Sciatic nerve (tissue), 2 donors: ENCODE measurements at regions not wholly inside any gene's neighbourhood (a gene's known extent, or its start where the extent isn't known, plus 50 kb on each side); places are given as distances from the start of the nearest gene placed in this dataset.
A peak's percentile ranks its signal among the peaks of the same experiment; 100 is the strongest.
"Not testable (repeated sequence)": the region's sequence is repeated elsewhere in the genome, so short reads cannot be mapped to it uniquely, and the experiment has no call there.

Source experiments
- ATAC-seq: fragments of 200-7000 bp; cut with Tn5 transposase; one replicate; pipeline ENCODE4 v1.9.1; 2020; ENCODE audit warnings: mild to moderate bottlenecking, moderate library complexity
- DNase-seq: peaks from one replicate; pipeline ENCODE4 v3.0.0-alpha.2; 2020; ENCODE audit warnings: low spot score
- intact Hi-C: fragments of 100-400 bp; cut with DNase I; formaldehyde crosslinking; loops from one replicate; pipeline ENCODE4 v1.14.2; 2022
- donor health status: DM: no; HTN: no; CAD: no.
- donor health status: DM: no; HTN: no; CAD: no.

DNA sequence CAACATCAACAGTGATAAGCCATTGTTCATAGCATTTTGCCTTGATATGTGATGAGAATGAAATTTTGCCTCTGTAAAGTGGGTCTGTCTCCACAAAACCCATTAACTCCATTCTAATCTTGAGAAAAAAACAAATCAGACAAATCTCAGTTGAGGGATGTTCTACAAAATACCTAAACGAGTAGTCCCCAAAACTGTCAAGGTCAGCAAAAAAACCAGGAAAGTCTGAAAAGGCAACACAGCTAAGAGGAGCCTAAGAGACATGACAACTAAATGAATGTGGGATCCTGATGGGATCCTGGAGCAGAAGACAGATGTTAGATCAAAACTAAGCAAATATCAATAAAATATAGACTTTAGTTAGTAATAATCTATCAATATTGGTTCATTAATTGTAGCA is 431.6 kb upstream of the SPTLC3 start:
- DNase-seq: no peak
- no peak for ATAC-seq
- intact Hi-C loops: no loop called here

DNA sequence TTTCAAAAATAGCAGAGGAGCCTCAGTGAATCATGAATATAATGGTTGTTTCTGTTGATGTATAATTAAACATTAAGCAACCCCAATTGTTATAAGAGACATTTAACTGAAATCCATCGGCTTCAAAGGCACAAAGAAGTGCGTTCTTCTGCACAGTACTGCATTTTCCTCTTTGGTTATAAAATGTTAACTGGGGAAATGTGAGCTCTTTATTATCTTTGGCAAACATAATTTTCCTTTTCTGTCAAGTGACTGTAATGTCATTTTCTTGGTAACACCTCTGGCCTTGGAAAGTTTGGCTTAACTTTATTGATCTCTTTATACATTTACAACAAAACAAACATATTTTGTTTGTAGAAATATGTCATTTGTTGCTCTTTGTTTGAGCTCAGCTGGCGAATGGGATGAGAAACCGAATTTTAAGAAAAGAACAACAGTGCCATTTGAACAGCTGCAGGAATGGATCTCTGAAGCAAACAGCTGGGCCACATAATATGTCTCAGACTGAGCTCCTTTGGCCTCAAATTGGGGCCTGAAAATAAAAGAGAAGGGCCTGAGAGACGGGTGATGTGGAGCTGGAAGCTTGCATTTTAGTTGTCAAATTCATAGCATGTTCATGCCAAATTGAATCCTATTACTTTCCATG is 427.0 kb upstream of the SPTLC3 start:
- ATAC-seq: peak; percentile 79
- DNase-seq: no peak
- intact Hi-C loops: no loop called here

- ATAC-seq, DNase-seq, intact Hi-C loops: not testable (repeated sequence)
Measured at GRCh38 chr20:12582710-12583109, 426.1 kb upstream of the SPTLC3 start.

- intact Hi-C loops: no loop called here
- DNase-seq (no peak), ATAC-seq (no peak)
Measured at GRCh38 chr20:12591949-12592470, 416.8 kb upstream of the SPTLC3 start.

DNA sequence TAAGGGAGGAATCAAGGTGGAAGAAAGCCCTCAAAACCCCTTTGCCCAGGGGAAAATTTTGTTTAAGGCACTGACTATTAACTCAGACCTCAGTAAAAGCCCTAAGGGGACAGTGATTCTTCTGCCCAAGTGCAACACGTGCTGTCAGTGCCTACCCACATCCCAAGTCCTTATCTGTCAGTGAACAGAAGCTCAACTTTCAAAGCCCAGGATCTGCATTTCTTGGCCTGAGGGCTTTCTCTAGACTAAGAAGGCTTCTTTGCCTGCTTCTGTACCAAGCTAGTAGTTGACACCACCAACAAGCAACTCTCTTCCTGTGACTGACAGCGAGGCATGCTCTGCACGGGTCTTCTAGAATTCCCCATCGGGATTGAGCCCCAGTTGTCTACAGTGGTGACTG is 416.0 kb upstream of the SPTLC3 start:
- intact Hi-C loops: no loop called here
- DNase-seq (no peak), ATAC-seq (no peak)

DNA sequence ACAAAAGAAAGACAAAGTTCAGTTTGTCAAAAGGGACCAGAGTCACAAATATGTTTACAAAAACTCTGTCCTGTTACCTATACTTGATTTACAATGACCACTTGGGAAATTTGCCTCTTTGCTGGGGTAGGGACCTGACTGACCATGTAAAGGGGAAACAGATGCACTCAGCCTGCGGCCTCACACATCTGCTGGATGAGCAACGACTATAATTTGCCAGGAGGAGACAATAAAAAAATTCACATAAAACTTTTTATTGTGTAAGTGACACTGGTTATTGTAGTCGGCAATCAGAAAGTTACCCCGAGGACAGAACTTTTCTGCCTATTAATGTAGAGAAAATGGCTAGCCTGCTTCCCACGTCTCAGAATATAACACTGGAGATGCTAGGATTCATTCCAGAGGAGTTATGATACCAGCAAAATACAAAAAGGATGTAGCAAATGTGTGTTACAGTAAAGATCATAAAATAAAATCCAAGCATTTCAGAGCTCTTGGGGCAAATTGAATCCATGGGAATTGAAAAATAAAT is 415.4 kb upstream of the SPTLC3 start:
- DNase-seq (no peak), ATAC-seq (no peak)
- intact Hi-C loops: no loop called here

DNA sequence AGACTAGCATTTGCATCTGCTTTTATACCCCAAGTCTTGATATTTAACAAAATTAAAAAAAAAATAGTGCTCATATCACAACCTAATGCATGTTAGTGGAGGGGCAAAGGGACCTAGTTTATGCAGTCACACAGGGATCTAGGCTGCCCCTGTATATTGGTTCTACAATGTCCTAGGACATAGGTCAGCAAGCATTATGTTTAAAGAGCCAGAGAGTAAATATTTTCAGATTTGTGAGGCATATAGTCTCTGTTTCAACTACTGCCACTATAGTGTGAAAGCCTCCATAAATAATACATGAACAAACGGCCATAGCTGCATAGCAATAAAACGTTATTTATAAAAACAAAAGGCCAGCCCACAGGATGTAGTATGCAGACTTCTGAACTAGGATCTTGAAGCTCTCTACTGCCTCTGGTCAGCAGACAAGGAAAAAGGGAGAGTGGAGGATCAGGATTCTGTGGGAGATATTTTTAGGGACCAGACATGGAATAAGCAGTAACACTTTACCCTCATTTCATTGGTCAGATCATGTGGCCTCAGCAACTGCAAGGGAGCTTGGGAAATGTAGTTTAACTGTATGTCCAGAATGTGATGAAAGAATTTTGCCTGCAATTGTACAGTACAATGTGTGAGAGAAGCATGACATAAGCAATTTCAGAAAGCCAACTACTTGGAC is 414.2 kb upstream of the SPTLC3 start:
- intact Hi-C loops: no loop called here
- ATAC-seq (peak; percentile 33), DNase-seq (no peak)

- intact Hi-C loops: no loop called here
- ATAC-seq (no peak), DNase-seq (no peak)
Measured at GRCh38 chr20:12595841-12596240, 412.9 kb upstream of the SPTLC3 start.

DNA sequence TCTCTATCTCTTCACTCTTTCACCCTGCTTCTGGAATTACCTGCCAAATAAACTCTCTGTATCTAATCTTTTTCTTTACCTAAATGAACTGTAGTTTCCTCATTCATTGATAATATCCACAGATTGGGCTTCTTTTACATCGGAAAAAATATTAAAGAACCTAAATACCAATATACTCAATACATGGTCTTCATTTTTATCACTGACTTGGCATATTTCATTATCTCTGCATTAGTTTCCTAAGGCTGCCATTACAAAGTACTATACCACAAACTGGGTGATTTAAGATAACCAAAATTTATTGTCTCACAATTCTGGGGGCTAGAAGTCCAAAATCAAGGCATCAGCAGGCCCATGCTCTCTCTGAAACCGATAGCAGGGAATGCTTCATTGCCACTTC is 411.9 kb upstream of the SPTLC3 start:
- ATAC-seq (no peak), DNase-seq (no peak)
- intact Hi-C loops: no loop called here

DNA sequence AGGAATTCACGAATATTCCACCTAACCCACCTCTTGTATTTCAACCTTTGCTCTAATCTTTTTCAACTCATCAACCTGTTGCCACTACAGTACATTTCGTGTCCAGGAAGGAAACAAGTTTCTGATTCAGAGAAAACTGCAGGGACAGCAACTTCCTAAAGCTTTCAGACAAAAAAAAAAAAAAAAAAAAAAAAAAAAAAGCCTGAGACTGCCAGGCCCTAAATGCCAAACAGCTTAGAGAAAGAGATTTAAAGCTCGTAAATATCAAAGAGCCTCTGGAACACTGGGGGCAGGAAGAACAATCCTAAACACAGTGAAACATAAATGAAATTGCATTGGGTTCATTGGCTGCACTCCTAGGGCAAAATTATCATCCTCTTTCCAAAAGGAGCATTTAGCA is 411.2 kb upstream of the SPTLC3 start:
- no peak for ATAC-seq
- intact Hi-C loops: no loop called here
- DNase-seq: no peak

DNA sequence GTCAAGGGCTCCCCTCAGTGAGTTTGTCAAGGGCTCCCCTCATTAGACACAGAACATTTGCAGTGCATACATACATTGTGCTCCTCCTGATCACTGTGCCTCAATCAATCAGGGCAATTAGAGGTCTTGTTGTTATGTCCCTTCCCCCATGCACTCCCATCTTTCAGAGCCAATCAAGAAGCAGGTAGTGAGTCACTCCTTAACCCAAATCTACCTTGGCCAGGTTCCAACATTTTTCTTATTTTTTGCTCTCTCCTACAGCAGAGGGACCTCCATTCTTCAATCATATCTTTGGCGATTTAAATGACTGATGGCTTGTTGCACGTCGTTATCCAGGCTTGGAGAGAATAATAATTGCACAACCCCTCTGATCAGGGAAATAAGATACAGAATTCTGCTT is 409.9 kb upstream of the SPTLC3 start:
- ATAC-seq: no peak
- intact Hi-C loops: no loop called here
- no peak for DNase-seq

GRCh38 chr20:12599494-12599893 is 409.3 kb upstream of the SPTLC3 start:
- intact Hi-C loops: no loop called here

DNA sequence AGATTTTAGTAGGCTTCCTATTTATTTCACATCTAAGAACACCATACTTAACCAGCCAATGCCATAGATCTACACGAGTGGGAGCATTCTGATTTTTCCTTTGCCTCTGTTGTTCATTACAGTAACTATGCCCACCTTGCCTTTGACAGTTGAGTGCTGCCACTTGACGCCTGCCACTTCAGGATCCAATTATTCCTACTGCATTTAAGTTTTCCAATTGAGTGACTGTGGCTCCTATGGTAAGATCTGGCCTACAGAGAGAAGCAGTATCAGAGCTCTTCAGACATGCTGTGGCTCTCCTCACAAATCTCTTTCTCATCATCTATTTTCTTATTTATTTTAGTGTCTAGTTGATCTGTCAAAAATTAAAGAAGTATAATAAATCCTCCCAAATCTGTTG is 403.0 kb upstream of the SPTLC3 start:
- intact Hi-C loops: no loop called here
- ATAC-seq (no peak), DNase-seq (no peak)

More at GRCh38 chr20:12599494-12599893, 409.3 kb upstream of the SPTLC3 start:
- no peak for ATAC-seq
- no peak for DNase-seq

DNA sequence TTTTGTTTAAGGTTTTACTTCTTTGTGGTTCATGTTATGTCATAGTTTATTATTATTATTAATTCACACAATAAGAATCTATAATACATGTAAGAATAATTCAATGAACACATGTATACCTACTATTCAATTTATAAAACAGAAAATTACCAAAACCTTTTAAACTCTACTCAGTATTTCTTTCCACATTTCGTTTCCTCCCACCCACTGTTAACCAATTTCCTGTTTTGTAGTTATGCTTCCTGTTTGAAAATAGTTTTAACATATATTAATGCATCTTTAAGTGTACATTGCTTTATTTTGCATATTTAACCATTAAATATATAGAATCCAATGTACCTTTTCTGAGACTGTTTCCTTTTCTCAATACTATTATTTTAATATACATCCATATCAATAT is 397.9 kb upstream of the SPTLC3 start:
- DNase-seq: no peak
- no peak for ATAC-seq
- intact Hi-C loops: no loop called here

DNA sequence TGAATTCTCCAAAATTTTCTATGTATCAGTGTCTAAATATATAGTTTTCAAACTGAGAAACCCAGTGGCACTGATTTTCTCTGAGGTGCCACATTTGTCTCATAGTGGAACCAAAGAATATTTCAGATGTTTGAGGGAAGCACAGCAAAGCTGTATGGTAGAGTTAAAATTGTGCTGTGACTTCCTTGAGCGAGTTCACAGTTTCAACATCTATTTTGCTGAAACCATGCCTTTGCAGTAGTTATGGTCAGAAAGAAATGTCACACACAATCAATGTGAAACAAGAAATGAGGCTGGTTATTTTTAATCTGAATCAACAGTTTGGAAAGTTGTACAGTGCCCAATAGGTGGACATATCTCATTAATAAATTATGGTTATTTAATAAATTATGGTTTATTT is 394.0 kb upstream of the SPTLC3 start:
- ATAC-seq (no peak), DNase-seq (no peak)
- intact Hi-C loops: no loop called here

DNA sequence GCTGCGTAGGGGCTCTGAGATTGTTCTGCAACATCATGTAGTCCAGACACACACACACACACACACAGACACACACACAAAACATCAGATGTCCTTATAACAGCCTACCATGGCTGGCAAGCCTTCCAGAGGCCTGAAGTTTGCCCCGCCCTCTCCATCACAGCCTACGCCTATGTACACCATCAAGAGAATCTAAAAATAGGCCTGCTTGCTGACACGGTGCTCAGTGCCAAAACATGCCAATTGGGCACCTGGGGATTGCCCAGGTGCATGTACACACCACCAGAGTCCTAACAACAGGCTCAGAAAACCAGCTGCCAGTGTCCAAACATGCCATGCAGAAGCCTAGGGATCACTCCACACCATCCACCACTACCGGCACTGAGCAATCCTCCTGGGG is 391.7 kb upstream of the SPTLC3 start:
- ATAC-seq: no peak
- no peak for DNase-seq
- intact Hi-C loops: no loop called here

DNA sequence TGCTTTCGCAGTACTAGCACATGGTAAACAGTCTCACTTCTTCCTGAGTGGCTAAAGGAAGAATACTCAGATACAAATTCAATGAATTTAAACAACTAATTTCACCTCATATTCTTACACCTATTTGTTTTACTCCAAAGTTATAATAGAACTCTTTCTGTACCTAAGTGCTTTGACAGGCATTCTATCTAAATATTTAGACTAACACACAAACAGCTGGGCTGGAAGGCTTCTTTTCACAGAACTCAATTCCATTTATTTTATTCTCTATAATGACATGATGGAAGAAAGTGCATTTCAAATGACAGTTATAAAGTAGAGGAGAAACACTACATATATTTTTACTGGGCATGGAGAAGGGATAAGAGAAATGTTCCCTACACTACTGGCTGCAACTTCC is 384.9 kb upstream of the SPTLC3 start:
- intact Hi-C loops: no loop called here
- ATAC-seq: no peak
- no peak for DNase-seq

DNA sequence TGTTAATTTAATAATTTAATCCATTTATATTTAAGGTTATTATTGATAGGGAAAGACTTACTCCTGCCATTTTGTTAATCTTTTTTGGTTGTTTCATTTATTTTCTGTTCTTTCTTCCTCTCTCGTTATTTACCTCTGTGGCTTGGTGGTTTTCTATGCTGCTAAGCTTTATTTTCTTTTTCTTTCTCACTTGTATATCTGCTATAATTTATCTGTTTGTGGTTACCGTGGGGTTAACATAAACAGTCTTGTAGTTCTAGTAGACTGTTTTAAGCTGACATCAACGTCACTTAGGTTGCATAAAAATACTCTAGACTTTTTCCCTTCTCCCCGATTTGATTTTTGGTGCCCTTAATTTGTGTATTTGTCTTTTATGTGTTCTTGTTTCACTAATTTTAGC is 381.3 kb upstream of the SPTLC3 start:
- intact Hi-C loops: no loop called here
- ATAC-seq: no peak
- no peak for DNase-seq

DNA sequence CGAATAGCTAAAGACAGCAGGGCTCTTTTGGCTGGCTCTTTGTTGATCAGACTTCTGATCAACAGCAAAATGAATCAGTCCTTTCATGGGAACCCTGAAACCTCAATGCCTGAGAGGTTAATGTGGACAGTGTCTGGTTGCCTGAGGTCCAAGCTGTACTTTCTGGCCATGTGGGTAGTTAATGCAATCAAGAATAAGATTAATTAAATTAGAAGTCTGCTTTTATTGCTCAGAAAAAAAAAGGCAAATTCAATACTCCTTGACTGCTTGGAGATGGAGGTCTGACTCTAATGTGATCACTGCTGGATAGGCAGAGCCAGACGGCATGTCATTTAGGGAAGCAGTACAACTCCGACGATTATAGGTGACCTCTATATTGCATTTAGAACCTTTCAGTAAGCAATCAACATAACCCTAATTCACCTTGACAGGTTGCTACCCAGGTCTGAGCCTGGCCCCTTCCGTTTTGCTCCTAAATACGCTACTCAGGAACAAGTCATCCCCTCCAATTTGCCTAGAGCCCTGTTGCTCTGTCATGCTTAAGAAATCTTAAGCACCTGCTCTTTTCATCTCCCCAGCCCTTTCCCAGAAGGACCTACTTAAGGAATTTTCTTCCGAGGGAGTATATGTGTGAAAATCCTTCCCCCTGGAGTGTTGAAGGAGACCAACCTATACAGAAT is 370.0 kb upstream of the SPTLC3 start:
- ATAC-seq (no peak), DNase-seq (no peak)
- intact Hi-C loops: no loop called here

- intact Hi-C loops: no loop called here
- ATAC-seq (no peak), DNase-seq (no peak)
Measured at GRCh38 chr20:12640251-12640650, 368.5 kb upstream of the SPTLC3 start.
